Fibroblast of lung (primary cell): ENCODE measurements at regions not wholly inside any gene's neighbourhood (a gene's known extent, or its start where the extent isn't known, plus 50 kb on each side); places are given as distances from the start of the nearest gene placed in this dataset.

Experiments used
- DNase-seq, 2 donors: peaks; one replicate each; pipeline versions ENCODE4 v3.0.0 to v3.0.0-alpha.2; 2010; ENCODE audit warnings: low read depth in 2 of 2
- H2AFZ ChIP-seq: 2 replicates; pipeline ENCODE4 v1.5.1; 2012; ENCODE audit warnings: low read length, control low read depth, inconsistent platforms
- H3K27ac ChIP-seq: 2 replicates; pipeline ENCODE4 v1.5.1; 2011; ENCODE audit warnings: low read length, control low read depth; ENCODE audit not compliant: insufficient read depth
- H3K27me3 ChIP-seq: 2 replicates; pipeline ENCODE4 v1.5.1; 2011; ENCODE audit warnings: mild to moderate bottlenecking, low read length; ENCODE audit not compliant: control insufficient read depth, insufficient read depth
- H3K36me3 ChIP-seq: 2 replicates; pipeline ENCODE4 v1.5.1; 2011; ENCODE audit warnings: low read length; ENCODE audit not compliant: control insufficient read depth, insufficient read depth
- H3K4me1 ChIP-seq: 2 replicates; pipeline ENCODE4 v1.5.1; 2011; ENCODE audit warnings: low read length; ENCODE audit not compliant: control insufficient read depth, insufficient read depth; ENCODE audit errors: extremely low read depth
- H3K4me2 ChIP-seq: 2 replicates; pipeline ENCODE4 v1.5.1; 2011; ENCODE audit warnings: low read length, control low read depth; ENCODE audit not compliant: insufficient read depth; ENCODE audit errors: extremely low read depth
- H3K4me3 ChIP-seq, 4 experiments: fragments of 200-600 bp in 1 of 4; sonication (generic) in 1 of 4; replicated peaks in 1 of 4; 2 replicates each; pipeline ENCODE4 v1.5.1; 2011 to 2016; ENCODE audit warnings: low read length in 4 of 4, low read depth in 3 of 4, mild to moderate bottlenecking in 3 of 4, control low read depth in 2 of 4, inconsistent platforms in 1 of 4, mixed read lengths in 1 of 4; ENCODE audit not compliant: insufficient read depth in 1 of 4; ENCODE audit errors: control extremely low read depth in 1 of 4
- H3K79me2 ChIP-seq: 2 replicates; pipeline ENCODE4 v1.5.1; 2012; ENCODE audit warnings: mild to moderate bottlenecking, low read length, inconsistent platforms; ENCODE audit not compliant: control insufficient read depth, insufficient read depth
- H3K9ac ChIP-seq: 2 replicates; pipeline ENCODE4 v1.5.1; 2011; ENCODE audit warnings: mild to moderate bottlenecking, low read length, control low read depth; ENCODE audit not compliant: insufficient read depth
- H3K9me3 ChIP-seq: 2 replicates; pipeline ENCODE4 v1.5.1; 2012; ENCODE audit warnings: low read depth, low read length; ENCODE audit not compliant: control insufficient read depth, insufficient read depth
- H4K20me1 ChIP-seq: 2 replicates; pipeline ENCODE4 v1.5.1; 2011; ENCODE audit warnings: low read length; ENCODE audit not compliant: control insufficient read depth, insufficient read depth; ENCODE audit errors: extremely low read depth
- EZH2 ChIP-seq: IDR thresholded peaks from 2 replicates; pipeline ENCODE4 v1.5.1; 2012; ENCODE audit warnings: low read length, control low read depth, mild to moderate bottlenecking; ENCODE audit errors: missing control alignments
- TF ChIP-seq, protein P1 (sequence below), 2 donors: IDR thresholded peaks in 1 of 2; conservative IDR thresholded peaks in 1 of 2; 1 replicate in 1 of 2; 2 replicates in 1 of 2; pipeline ENCODE4 v1.5.1; 2011 to 2012; ENCODE audit warnings: low read length in 2 of 2, control low read depth in 1 of 2, inconsistent platforms in 1 of 2, low read depth in 1 of 2, mild to moderate bottlenecking in 1 of 2

DNA sequence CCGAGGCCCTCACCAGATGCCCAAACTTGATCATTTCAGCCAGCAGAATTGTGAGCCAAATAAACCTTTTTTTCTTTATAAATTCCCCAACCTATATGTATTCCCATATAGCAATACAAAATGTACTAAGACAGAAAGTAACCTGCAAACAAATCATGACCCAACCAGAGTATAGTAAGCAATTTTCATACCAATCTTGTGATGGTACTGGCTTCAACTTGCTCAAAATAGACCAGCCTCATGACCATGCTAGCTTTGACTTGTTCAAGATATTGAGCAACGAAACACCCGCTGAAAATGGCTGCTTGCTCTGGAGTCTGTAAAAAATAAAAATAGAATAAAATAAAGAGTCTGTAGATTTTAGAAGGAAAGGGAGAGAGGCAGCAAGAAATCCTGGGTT lies 97.6 kb downstream of the C1D start:
- no peak overlapping the region for H3K4me2 ChIP-seq
- no peaks in the 10 kb centered on the region for H4K20me1 ChIP-seq
- H3K9ac ChIP-seq = no peak overlapping the region
- TF ChIP-seq, protein P1, sequence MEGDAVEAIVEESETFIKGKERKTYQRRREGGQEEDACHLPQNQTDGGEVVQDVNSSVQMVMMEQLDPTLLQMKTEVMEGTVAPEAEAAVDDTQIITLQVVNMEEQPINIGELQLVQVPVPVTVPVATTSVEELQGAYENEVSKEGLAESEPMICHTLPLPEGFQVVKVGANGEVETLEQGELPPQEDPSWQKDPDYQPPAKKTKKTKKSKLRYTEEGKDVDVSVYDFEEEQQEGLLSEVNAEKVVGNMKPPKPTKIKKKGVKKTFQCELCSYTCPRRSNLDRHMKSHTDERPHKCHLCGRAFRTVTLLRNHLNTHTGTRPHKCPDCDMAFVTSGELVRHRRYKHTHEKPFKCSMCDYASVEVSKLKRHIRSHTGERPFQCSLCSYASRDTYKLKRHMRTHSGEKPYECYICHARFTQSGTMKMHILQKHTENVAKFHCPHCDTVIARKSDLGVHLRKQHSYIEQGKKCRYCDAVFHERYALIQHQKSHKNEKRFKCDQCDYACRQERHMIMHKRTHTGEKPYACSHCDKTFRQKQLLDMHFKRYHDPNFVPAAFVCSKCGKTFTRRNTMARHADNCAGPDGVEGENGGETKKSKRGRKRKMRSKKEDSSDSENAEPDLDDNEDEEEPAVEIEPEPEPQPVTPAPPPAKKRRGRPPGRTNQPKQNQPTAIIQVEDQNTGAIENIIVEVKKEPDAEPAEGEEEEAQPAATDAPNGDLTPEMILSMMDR (conservative IDR thresholded peaks at IDR 0.05 in 1 of 2, IDR thresholded peaks at IDR 0.05 in 1 of 2; ENCODE audit: low read depth in 1 of 2, low read length in 2 of 2) = no peak
- no peak for TF ChIP-seq EZH2
- H3K36me3 ChIP-seq = no peaks in the 10 kb centered on the region
- no peak overlapping the region for H2AFZ ChIP-seq
- H3K27ac ChIP-seq = no peak overlapping the region
- no peaks in the 10 kb centered on the region for H3K9me3 ChIP-seq
- no peaks in the 10 kb centered on the region for H3K4me1 ChIP-seq
- H3K4me3 ChIP-seq = no peak overlapping the region
- no peaks in the 10 kb centered on the region for H3K27me3 ChIP-seq
- no peak for DNase-seq
- no peaks in the 10 kb centered on the region for H3K79me2 ChIP-seq

DNA sequence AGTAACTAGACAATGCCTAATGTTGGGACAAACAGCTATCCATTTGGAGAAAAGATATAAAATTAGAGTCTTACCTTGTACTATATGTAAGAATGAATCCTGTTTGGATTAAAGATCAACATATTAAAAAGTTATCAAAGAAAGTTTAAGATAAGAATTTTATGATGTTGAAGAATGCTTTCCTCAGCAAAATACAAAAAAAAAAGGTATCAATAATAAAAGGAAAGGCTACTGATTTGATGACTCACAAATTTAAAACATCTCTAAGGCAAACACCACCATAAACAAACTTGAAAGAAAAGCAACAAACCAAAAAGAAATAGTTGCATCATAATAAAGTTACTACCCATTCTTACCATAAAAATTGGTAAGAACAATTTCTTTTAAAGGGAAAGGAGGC lies 92.7 kb downstream of the C1D start:
- H3K9me3 ChIP-seq = no peaks in the 10 kb centered on the region
- H4K20me1 ChIP-seq = no peaks in the 10 kb centered on the region
- TF ChIP-seq EZH2 = no peak
- H2AFZ ChIP-seq = no peak overlapping the region
- H3K27me3 ChIP-seq = no peaks in the 10 kb centered on the region
- no peak for DNase-seq
- H3K4me3 ChIP-seq = no peak overlapping the region
- H3K4me2 ChIP-seq = no peak overlapping the region
- no peak overlapping the region for H3K9ac ChIP-seq
- H3K27ac ChIP-seq = no peak overlapping the region
- H3K4me1 ChIP-seq = no peaks in the 10 kb centered on the region
- no peaks in the 10 kb centered on the region for H3K36me3 ChIP-seq
- no peaks in the 10 kb centered on the region for H3K79me2 ChIP-seq

DNA sequence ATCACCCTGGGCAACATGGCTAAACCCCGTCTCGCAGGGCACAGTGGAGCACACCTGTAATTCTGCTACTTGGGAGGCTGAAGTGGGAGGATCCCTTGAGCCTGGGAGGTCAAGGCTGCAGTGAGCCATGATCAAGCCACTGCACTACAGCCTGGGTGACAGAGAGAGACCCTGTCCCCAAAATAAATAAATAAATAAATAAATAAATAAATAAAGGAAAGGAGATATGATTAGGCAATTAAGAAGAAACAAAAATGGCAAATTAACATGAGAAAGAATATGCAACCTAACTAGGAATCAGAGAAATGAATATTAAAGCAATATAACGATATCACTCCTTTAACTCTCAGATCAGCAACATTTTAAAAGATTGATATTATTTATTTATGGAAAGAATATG lies 92.3 kb downstream of the C1D start:
- H3K4me3 ChIP-seq = no peak overlapping the region
- no peaks in the 10 kb centered on the region for H3K27me3 ChIP-seq
- no peaks in the 10 kb centered on the region for H3K9me3 ChIP-seq
- H3K27ac ChIP-seq = no peak overlapping the region
- TF ChIP-seq, protein P1 (conservative IDR thresholded peaks at IDR 0.05 in 1 of 2, IDR thresholded peaks at IDR 0.05 in 1 of 2; ENCODE audit: low read depth in 1 of 2, low read length in 2 of 2) = no peak
- TF ChIP-seq EZH2 = no peak
- H3K4me1 ChIP-seq = no peaks in the 10 kb centered on the region
- H4K20me1 ChIP-seq = no peaks in the 10 kb centered on the region
- no peaks in the 10 kb centered on the region for H3K79me2 ChIP-seq
- no peaks in the 10 kb centered on the region for H3K36me3 ChIP-seq
- no peak overlapping the region for H2AFZ ChIP-seq
- no peak overlapping the region for H3K9ac ChIP-seq
- no peak overlapping the region for H3K4me2 ChIP-seq
- no peak for DNase-seq
